WTC11 (cell line): ENCODE measurements at regions not wholly inside any gene's neighbourhood (a gene's known extent, or its start where the extent isn't known, plus 50 kb on each side); places are given as distances from the start of the nearest gene placed in this dataset.

Source experiments
- ATAC-seq: fragments of 200-7000 bp; cut with Tn5 transposase; 2 replicates; pipeline ENCODE4 v1.10.0; 2021; ENCODE audit warnings: mild to moderate bottlenecking, moderate library complexity
- CTCF ChIA-PET: fragments of 300-600 bp; sonication (Branson Sonifier 250); formaldehyde crosslinking; loops from one replicate; lab custom pipeline; 2021; ENCODE audit warnings: antibody characterized with exemption; lab: Charles Lee
- POLR2A ChIA-PET: fragments of 350-600 bp; sonication (Branson Sonifier 250); formaldehyde crosslinking; loops from one replicate; lab custom pipeline; 2021; ENCODE audit warnings: antibody characterized with exemption; lab: Charles Lee
- DNase-seq: peaks from one replicate; pipeline ENCODE4 v3.0.0; 2021; ENCODE audit warnings: low spot score
- H3K27ac Mint-ChIP-seq: 2 replicates; pipeline ENCODE4 v1.8.0; 2021; ENCODE audit warnings: mixed read lengths
- H3K27me3 Mint-ChIP-seq: 2 replicates; pipeline ENCODE4 v1.8.0; 2021; ENCODE audit warnings: low read depth, mild to moderate bottlenecking, moderate library complexity, mixed read lengths
- H3K36me3 Mint-ChIP-seq: 2 replicates; pipeline ENCODE4 v1.8.0; 2021; ENCODE audit warnings: mixed read lengths
- H3K4me1 Mint-ChIP-seq: 2 replicates; pipeline ENCODE4 v1.8.0; 2022; ENCODE audit warnings: mixed read lengths
- H3K4me3 Mint-ChIP-seq: 2 replicates; pipeline ENCODE4 v1.8.0; 2021; ENCODE audit warnings: mild to moderate bottlenecking, moderate library complexity, mixed read lengths
- H3K9me3 Mint-ChIP-seq: 2 replicates; pipeline ENCODE4 v1.8.0; 2021; ENCODE audit warnings: mixed read lengths
- FOXJ3 ChIP-seq: sonication (generic); formaldehyde crosslinking; IDR thresholded peaks from 2 replicates; pipeline ENCODE4 v1.9.0; 2021; ENCODE audit warnings: missing genetic modification reagents, mild to moderate bottlenecking, borderline replicate concordance
- JUN ChIP-seq: sonication (generic); formaldehyde crosslinking; IDR thresholded peaks from 2 replicates; pipeline ENCODE4 v1.8.0; 2023; ENCODE audit warnings: mild to moderate bottlenecking, missing genetic modification reagents
- MYBL2 ChIP-seq: sonication (generic); formaldehyde crosslinking; IDR thresholded peaks from 2 replicates; pipeline ENCODE4 v1.8.1; 2023; ENCODE audit warnings: mild to moderate bottlenecking, moderate library complexity, missing genetic modification reagents
- NFATC4 ChIP-seq: fragments of 250-450 bp; sonication (Bioruptor Pico); IDR thresholded peaks from 2 replicates; pipeline ENCODE4 v1.9.0; 2021; ENCODE audit warnings: mild to moderate bottlenecking
- NFYB ChIP-seq: sonication (generic); formaldehyde crosslinking; conservative IDR thresholded peaks from 2 replicates; pipeline ENCODE4 v1.8.0; 2022; ENCODE audit warnings: low read depth, missing genetic modification reagents
- NR1H2 ChIP-seq: sonication (generic); formaldehyde crosslinking; IDR thresholded peaks from 2 replicates; pipeline ENCODE4 v1.9.0; 2021; ENCODE audit warnings: mild to moderate bottlenecking, moderate library complexity, missing genetic modification reagents
- PRRX2 ChIP-seq: fragments of 250-450 bp; sonication (Bioruptor Pico); IDR thresholded peaks from 2 replicates; pipeline ENCODE4 v1.8.0; 2021; ENCODE audit warnings: mild to moderate bottlenecking
- RELA ChIP-seq: sonication (generic); formaldehyde crosslinking; IDR thresholded peaks from 2 replicates; pipeline ENCODE4 v1.8.1; 2022; ENCODE audit warnings: missing genetic modification reagents, mild to moderate bottlenecking, borderline replicate concordance
- TEAD4 ChIP-seq: sonication (generic); formaldehyde crosslinking; IDR thresholded peaks from 2 replicates; pipeline ENCODE4 v1.8.0; 2022; ENCODE audit warnings: mild to moderate bottlenecking, missing genetic modification reagents
- ZNF423 ChIP-seq: fragments of 250-450 bp; sonication (Bioruptor Pico); IDR thresholded peaks from 2 replicates; pipeline ENCODE4 v2.1.2; 2022; ENCODE audit warnings: mild to moderate bottlenecking, moderate library complexity
- TF ChIP-seq, protein P1 (sequence below): sonication (generic); formaldehyde crosslinking; IDR thresholded peaks from 2 replicates; pipeline ENCODE4 v1.8.1; 2022; ENCODE audit warnings: missing genetic modification reagents, borderline replicate concordance
- TF ChIP-seq, protein P2 (sequence below): sonication (generic); formaldehyde crosslinking; IDR thresholded peaks from 2 replicates; pipeline ENCODE4 v1.8.1; 2023; ENCODE audit warnings: mild to moderate bottlenecking, missing genetic modification reagents
- TF ChIP-seq, protein P3 (sequence below): sonication (generic); formaldehyde crosslinking; IDR thresholded peaks from 2 replicates; pipeline ENCODE4 v1.8.0; 2022; ENCODE audit warnings: missing genetic modification reagents
- TF ChIP-seq, protein P4 (sequence below): fragments of 250-450 bp; sonication (Bioruptor Pico); IDR thresholded peaks from 2 replicates; pipeline ENCODE4 v1.9.0; 2021; ENCODE audit warnings: mild to moderate bottlenecking
- TF ChIP-seq, protein P5 (sequence below): sonication (generic); formaldehyde crosslinking; IDR thresholded peaks from 2 replicates; pipeline ENCODE4 v1.8.0; 2023; ENCODE audit warnings: mild to moderate bottlenecking, missing genetic modification reagents
- TF ChIP-seq, protein P6 (sequence below): sonication (generic); formaldehyde crosslinking; IDR thresholded peaks from 2 replicates; pipeline ENCODE4 v1.8.1; 2022; ENCODE audit warnings: mild to moderate bottlenecking, missing genetic modification reagents, moderate library complexity, borderline replicate concordance

DNA sequence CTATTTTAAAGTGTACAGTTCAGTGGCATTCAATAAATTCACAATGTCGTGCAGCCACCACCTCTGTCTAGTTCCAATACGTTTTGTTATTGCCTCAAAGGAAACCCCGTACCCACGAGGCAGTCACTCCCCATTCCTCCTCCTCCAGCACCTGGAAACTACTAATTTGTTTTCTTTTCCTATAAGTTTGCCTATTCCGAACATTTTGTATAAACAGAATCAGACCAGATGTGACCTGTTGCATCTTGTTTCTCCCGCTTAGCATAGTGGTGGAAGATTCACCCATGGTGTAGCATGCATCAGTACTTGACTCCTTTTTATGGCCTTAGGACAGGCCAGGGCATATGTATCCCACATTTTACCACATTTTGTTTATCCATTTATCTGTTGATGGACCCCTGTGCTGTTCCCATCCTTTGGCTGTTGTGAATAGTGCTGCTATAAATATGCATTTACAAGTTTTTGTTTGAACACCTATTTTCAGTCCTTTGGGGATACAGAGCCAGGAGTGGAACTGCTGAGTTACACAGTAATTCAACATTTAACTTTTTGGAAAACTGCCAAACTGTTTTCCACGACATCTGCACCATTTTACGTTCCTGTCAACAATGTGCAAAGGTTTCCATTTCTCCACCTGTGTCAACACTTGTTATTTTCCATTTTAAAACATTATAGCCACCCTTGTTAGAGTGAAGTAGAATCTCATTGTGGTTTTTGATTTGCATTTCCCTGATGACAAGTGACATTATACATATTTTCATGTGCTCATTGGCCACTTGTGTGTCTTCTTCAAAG, 57.8 kb upstream of the STX18 start (continued):
- TF ChIP-seq, protein P1, sequence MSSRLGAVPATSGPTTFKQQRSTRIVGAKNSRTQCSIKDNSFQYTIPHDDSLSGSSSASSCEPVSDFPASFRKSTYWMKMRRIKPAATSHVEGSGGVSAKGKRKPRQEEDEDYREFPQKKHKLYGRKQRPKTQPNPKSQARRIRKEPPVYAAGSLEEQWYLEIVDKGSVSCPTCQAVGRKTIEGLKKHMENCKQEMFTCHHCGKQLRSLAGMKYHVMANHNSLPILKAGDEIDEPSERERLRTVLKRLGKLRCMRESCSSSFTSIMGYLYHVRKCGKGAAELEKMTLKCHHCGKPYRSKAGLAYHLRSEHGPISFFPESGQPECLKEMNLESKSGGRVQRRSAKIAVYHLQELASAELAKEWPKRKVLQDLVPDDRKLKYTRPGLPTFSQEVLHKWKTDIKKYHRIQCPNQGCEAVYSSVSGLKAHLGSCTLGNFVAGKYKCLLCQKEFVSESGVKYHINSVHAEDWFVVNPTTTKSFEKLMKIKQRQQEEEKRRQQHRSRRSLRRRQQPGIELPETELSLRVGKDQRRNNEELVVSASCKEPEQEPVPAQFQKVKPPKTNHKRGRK (CRISPR knock-in tag) = no peak
- TF ChIP-seq FOXJ3 = no peak
- no peak for TF ChIP-seq MYBL2 (CRISPR knock-in tag)
- no peak for TF ChIP-seq JUN (CRISPR knock-in tag)
- no peak for TF ChIP-seq NFATC4
- TF ChIP-seq ZNF423 (CRISPR knock-in tag) = no peak
- TF ChIP-seq PRRX2 (CRISPR knock-in tag) = no peak
- TF ChIP-seq NR1H2 (CRISPR knock-in tag) = no peak
- TF ChIP-seq, protein P2, sequence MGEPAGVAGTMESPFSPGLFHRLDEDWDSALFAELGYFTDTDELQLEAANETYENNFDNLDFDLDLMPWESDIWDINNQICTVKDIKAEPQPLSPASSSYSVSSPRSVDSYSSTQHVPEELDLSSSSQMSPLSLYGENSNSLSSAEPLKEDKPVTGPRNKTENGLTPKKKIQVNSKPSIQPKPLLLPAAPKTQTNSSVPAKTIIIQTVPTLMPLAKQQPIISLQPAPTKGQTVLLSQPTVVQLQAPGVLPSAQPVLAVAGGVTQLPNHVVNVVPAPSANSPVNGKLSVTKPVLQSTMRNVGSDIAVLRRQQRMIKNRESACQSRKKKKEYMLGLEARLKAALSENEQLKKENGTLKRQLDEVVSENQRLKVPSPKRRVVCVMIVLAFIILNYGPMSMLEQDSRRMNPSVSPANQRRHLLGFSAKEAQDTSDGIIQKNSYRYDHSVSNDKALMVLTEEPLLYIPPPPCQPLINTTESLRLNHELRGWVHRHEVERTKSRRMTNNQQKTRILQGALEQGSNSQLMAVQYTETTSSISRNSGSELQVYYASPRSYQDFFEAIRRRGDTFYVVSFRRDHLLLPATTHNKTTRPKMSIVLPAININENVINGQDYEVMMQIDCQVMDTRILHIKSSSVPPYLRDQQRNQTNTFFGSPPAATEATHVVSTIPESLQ (CRISPR knock-in tag) = no peak
- TF ChIP-seq RELA (CRISPR knock-in tag) = no peak
- TF ChIP-seq, protein P3, sequence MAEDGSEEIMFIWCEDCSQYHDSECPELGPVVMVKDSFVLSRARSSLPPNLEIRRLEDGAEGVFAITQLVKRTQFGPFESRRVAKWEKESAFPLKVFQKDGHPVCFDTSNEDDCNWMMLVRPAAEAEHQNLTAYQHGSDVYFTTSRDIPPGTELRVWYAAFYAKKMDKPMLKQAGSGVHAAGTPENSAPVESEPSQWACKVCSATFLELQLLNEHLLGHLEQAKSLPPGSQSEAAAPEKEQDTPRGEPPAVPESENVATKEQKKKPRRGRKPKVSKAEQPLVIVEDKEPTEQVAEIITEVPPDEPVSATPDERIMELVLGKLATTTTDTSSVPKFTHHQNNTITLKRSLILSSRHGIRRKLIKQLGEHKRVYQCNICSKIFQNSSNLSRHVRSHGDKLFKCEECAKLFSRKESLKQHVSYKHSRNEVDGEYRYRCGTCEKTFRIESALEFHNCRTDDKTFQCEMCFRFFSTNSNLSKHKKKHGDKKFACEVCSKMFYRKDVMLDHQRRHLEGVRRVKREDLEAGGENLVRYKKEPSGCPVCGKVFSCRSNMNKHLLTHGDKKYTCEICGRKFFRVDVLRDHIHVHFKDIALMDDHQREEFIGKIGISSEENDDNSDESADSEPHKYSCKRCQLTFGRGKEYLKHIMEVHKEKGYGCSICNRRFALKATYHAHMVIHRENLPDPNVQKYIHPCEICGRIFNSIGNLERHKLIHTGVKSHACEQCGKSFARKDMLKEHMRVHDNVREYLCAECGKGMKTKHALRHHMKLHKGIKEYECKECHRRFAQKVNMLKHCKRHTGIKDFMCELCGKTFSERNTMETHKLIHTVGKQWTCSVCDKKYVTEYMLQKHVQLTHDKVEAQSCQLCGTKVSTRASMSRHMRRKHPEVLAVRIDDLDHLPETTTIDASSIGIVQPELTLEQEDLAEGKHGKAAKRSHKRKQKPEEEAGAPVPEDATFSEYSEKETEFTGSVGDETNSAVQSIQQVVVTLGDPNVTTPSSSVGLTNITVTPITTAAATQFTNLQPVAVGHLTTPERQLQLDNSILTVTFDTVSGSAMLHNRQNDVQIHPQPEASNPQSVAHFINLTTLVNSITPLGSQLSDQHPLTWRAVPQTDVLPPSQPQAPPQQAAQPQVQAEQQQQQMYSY (CRISPR knock-in tag) = no peak

- ChIA-PET CTCF (no interaction called here), POLR2A (no interaction called here)
- peaks cover 28% of the 10 kb centered on the region for H3K9me3 Mint-ChIP-seq
- H3K4me1 Mint-ChIP-seq = no peaks in the 10 kb centered on the region; the same call in 1 of the 2 replicates
- no peak overlapping the region for H3K4me3 Mint-ChIP-seq
- DNase-seq (no peak), ATAC-seq (no peak)
- TF ChIP-seq, protein P4, sequence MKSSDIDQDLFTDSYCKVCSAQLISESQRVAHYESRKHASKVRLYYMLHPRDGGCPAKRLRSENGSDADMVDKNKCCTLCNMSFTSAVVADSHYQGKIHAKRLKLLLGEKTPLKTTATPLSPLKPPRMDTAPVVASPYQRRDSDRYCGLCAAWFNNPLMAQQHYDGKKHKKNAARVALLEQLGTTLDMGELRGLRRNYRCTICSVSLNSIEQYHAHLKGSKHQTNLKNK (CRISPR knock-in tag) = no peak
- TF ChIP-seq TEAD4 (CRISPR knock-in tag) (no peak), NFYB (CRISPR knock-in tag) (no peak), NFATC4 (no peak)
- TF ChIP-seq, protein P5, sequence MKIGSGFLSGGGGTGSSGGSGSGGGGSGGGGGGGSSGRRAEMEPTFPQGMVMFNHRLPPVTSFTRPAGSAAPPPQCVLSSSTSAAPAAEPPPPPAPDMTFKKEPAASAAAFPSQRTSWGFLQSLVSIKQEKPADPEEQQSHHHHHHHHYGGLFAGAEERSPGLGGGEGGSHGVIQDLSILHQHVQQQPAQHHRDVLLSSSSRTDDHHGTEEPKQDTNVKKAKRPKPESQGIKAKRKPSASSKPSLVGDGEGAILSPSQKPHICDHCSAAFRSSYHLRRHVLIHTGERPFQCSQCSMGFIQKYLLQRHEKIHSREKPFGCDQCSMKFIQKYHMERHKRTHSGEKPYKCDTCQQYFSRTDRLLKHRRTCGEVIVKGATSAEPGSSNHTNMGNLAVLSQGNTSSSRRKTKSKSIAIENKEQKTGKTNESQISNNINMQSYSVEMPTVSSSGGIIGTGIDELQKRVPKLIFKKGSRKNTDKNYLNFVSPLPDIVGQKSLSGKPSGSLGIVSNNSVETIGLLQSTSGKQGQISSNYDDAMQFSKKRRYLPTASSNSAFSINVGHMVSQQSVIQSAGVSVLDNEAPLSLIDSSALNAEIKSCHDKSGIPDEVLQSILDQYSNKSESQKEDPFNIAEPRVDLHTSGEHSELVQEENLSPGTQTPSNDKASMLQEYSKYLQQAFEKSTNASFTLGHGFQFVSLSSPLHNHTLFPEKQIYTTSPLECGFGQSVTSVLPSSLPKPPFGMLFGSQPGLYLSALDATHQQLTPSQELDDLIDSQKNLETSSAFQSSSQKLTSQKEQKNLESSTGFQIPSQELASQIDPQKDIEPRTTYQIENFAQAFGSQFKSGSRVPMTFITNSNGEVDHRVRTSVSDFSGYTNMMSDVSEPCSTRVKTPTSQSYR (CRISPR knock-in tag) = no peak
- TF ChIP-seq, protein P6, sequence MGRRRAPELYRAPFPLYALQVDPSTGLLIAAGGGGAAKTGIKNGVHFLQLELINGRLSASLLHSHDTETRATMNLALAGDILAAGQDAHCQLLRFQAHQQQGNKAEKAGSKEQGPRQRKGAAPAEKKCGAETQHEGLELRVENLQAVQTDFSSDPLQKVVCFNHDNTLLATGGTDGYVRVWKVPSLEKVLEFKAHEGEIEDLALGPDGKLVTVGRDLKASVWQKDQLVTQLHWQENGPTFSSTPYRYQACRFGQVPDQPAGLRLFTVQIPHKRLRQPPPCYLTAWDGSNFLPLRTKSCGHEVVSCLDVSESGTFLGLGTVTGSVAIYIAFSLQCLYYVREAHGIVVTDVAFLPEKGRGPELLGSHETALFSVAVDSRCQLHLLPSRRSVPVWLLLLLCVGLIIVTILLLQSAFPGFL (CRISPR knock-in tag) = no peak
- no peak overlapping the region for H3K27ac Mint-ChIP-seq
- no peaks in the 10 kb centered on the region; the same call in 1 of the 2 replicates for H3K27me3 Mint-ChIP-seq
- peaks cover 33% of the 10 kb centered on the region for H3K36me3 Mint-ChIP-seq
These were observed 57.1 kb upstream of the STX18 start for GRCh38 chr4:4598851-4599411.
